Esophagus squamous epithelium (tissue), 4 donors: ENCODE measurements at regions not wholly inside any gene's neighbourhood (a gene's known extent, or its start where the extent isn't known, plus 50 kb on each side); places are given as distances from the start of the nearest gene placed in this dataset.

Experiments
- POLR2A ChIP-seq, 4 donors: fragments of 450-650 bp; IDR thresholded peaks; one replicate each; pipeline ENCODE4 v1.6.1; 2017; ENCODE audit warnings: antibody characterized with exemption in 4 of 4, mild to moderate bottlenecking in 4 of 4, moderate library complexity in 3 of 4
- TF ChIP-seq, protein P1 (sequence below), 6 experiments: fragments of 450-650 bp in 4 of 6; fragments of 200-600 bp in 2 of 6; sonication (generic) in 2 of 6; IDR thresholded peaks; one replicate each; pipeline ENCODE4 v1.5.1; 2016 to 2019; ENCODE audit warnings: antibody characterized with exemption in 6 of 6, mild to moderate bottlenecking in 4 of 6, moderate library complexity in 4 of 6

DNA sequence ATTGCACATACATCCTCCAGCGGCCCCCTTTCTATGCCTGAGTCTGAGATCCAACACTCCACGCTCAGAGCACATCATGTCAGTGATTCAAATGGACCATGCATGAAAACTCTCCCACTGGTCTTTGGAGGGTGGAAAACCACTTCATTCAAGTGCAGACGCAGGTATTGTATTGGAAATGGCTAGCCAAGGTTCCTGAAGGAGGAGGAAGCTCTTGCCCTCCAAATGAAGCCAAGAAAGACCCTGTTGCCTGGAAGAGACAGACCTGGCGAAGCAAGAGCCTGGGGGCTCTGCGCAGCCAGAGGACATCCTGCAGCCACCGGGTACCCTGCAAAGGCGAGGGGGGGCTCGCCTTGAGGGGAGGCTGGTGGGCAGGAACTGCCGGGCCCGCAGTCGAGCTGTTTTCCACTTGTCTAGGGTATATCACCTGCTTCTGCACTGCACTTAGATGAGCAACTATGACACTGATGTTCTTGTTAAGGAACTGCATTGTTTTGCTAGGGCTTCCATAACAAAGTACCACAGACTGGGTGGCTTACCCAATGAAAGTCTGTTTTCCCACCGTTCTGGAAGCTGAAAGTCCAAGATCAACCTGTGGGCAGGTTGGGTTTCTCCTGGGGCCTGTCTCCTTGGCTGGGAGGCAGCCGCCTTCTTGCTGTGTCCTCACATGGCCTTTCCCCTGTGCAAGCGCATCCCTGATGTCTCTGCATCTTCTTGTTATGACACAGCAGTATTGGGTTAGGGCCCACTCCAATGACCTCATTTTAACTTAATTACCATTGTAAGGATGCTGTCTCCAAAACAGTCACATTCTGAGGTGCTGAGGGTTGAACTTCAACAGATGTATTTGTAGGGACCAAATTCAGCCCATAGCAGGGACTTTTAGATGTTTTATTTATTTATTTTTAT, 233.4 kb downstream of the ARHGAP12 start:
- TF ChIP-seq, protein P1, sequence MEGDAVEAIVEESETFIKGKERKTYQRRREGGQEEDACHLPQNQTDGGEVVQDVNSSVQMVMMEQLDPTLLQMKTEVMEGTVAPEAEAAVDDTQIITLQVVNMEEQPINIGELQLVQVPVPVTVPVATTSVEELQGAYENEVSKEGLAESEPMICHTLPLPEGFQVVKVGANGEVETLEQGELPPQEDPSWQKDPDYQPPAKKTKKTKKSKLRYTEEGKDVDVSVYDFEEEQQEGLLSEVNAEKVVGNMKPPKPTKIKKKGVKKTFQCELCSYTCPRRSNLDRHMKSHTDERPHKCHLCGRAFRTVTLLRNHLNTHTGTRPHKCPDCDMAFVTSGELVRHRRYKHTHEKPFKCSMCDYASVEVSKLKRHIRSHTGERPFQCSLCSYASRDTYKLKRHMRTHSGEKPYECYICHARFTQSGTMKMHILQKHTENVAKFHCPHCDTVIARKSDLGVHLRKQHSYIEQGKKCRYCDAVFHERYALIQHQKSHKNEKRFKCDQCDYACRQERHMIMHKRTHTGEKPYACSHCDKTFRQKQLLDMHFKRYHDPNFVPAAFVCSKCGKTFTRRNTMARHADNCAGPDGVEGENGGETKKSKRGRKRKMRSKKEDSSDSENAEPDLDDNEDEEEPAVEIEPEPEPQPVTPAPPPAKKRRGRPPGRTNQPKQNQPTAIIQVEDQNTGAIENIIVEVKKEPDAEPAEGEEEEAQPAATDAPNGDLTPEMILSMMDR (IDR thresholded peaks at IDR 0.05) = no peak
- TF ChIP-seq POLR2A (IDR thresholded peaks at IDR 0.05) = no peak
